MCF 10A (cell line): ENCODE measurements at regions not wholly inside any gene's neighbourhood (a gene's known extent, or its start where the extent isn't known, plus 50 kb on each side); places are given as distances from the start of the nearest gene placed in this dataset.

ENCODE experiments used
- BruUV-seq: library from RNA; stranded (reverse); fragments of 400-500 nt; replicated peaks from 2 replicates; lab custom pipeline; 2021; lab: Mats Ljungman, UMichigan
- CTCF ChIA-PET: fragments of 300-600 bp; sonication (Branson Sonifier 250); formaldehyde crosslinking; extraction: SDS; loops from one replicate; lab custom pipeline; 2021; ENCODE audit warnings: antibody characterized with exemption, inconsistent platforms; lab: Yijun Ruan, JAX
- POLR2A ChIA-PET: fragments of 300-600, 350-650 bp; sonication (Branson Sonifier 250); formaldehyde crosslinking; extraction: SDS; loops from one replicate; lab custom pipeline; 2020; ENCODE audit warnings: antibody characterized with exemption, inconsistent platforms; lab: Yijun Ruan, JAX
- DNase-seq: peaks from one replicate; pipeline ENCODE4 v3.0.0-alpha.2; 2018; ENCODE audit not compliant: unreplicated experiment
- H3K27ac Mint-ChIP-seq: one replicate; pipeline ENCODE4 v1.8.0; 2022; ENCODE audit warnings: mild to moderate bottlenecking, low read depth, mixed read lengths; ENCODE audit not compliant: unreplicated experiment
- H3K27me3 Mint-ChIP-seq: one replicate; pipeline ENCODE4 v1.8.0; 2022; ENCODE audit warnings: mixed read lengths; ENCODE audit not compliant: insufficient read depth, unreplicated experiment
- H3K36me3 Mint-ChIP-seq: one replicate; pipeline ENCODE4 v1.8.0; 2022; ENCODE audit warnings: mild to moderate bottlenecking, moderate library complexity, mixed read lengths; ENCODE audit not compliant: insufficient read depth, unreplicated experiment
- H3K4me1 Mint-ChIP-seq: one replicate; pipeline ENCODE4 v1.8.0; 2022; ENCODE audit warnings: mixed read lengths; ENCODE audit not compliant: insufficient read depth, unreplicated experiment
- H3K4me3 Mint-ChIP-seq: one replicate; pipeline ENCODE4 v1.8.0; 2022; ENCODE audit warnings: mild to moderate bottlenecking, moderate library complexity, mixed read lengths; ENCODE audit not compliant: unreplicated experiment
- H3K9me3 Mint-ChIP-seq: one replicate; pipeline ENCODE4 v1.8.0; 2022; ENCODE audit warnings: mixed read lengths; ENCODE audit not compliant: unreplicated experiment
- CTCF ChIP-seq: fragments of 200-600 bp; IDR thresholded peaks from one replicate; pipeline ENCODE4 v1.8.0; 2022; ENCODE audit warnings: antibody characterized with exemption, mild to moderate bottlenecking; ENCODE audit not compliant: unreplicated experiment
- intact Hi-C: fragments of 100-400 bp; cut with micrococcal nuclease; formaldehyde crosslinking; loops from 2 replicates; pipeline ENCODE4 v1.14.1; 2022

GRCh38 chr1:81699234-81699633 lies 101.5 kb upstream of the ADGRL2 start:
- Mint-ChIP-seq H3K4me1 (peaks cover 30% of the 10 kb centered on the region), H3K4me3 (no peak overlapping the region), H3K9me3 (no peaks in the 10 kb centered on the region), H3K27ac (peak overlapping the region; percentile 80), H3K36me3 (peaks cover 5% of the 10 kb centered on the region), H3K27me3 (no peaks in the 10 kb centered on the region)
- ChIA-PET POLR2A (interaction anchor here (0.6 kb wide), 1 partner anchor 374 kb away, joined by 3 read pairs; no protein-coding TSS in a partner anchor), CTCF (no interaction called here)
- intact Hi-C loops = no loop called here
- TF ChIP-seq CTCF = no peak
- BruUV-seq = no TSS peak
- peak; percentile 83 for DNase-seq

- no peak overlapping the region for H3K4me3 Mint-ChIP-seq
- POLR2A ChIA-PET = interaction anchor here (0.5 to 0.6 kb wide), 2 partner anchors 21 to 1850 kb away, joined by 3 read pairs; no protein-coding TSS in a partner anchor
- intact Hi-C loops = no loop called here
- no peaks in the 10 kb centered on the region for H3K27me3 Mint-ChIP-seq
- CTCF ChIA-PET = interaction anchor here (0.6 to 1.6 kb wide), 3 partner anchors 23 to 418 kb away, joined by 3 to 7 read pairs (median 4); no protein-coding TSS in a partner anchor
- peak; percentile 77 for DNase-seq
- H3K36me3 Mint-ChIP-seq = no peaks in the 10 kb centered on the region
- H3K27ac Mint-ChIP-seq = no peak overlapping the region
- peaks cover 11% of the 10 kb centered on the region for H3K4me1 Mint-ChIP-seq
- TF ChIP-seq CTCF = no peak
- BruUV-seq = no TSS peak
- H3K9me3 Mint-ChIP-seq = no peaks in the 10 kb centered on the region
Observed at GRCh38 chr1:81695741-81696140, 105.0 kb upstream of the ADGRL2 start.

GRCh38 chr1:81693316-81693715 lies 107.4 kb upstream of the ADGRL2 start:
- peaks cover 10% of the 10 kb centered on the region for H3K4me1 Mint-ChIP-seq
- no peaks in the 10 kb centered on the region for H3K9me3 Mint-ChIP-seq
- BruUV-seq = no TSS peak
- TF ChIP-seq CTCF = no peak
- H3K36me3 Mint-ChIP-seq = no peaks in the 10 kb centered on the region
- POLR2A ChIA-PET = no interaction called here
- H3K27me3 Mint-ChIP-seq = no peaks in the 10 kb centered on the region
- intact Hi-C loops = no loop called here
- H3K4me3 Mint-ChIP-seq = no peak overlapping the region
- no peak for DNase-seq
- peak overlapping the region; percentile 10 for H3K27ac Mint-ChIP-seq
- CTCF ChIA-PET = no interaction called here

- Mint-ChIP-seq H3K36me3 (no peaks in the 10 kb centered on the region), H3K9me3 (peaks cover 15% of the 10 kb centered on the region), H3K4me3 (no peak overlapping the region), H3K4me1 (peaks cover 10% of the 10 kb centered on the region), H3K27me3 (no peaks in the 10 kb centered on the region), H3K27ac (no peak overlapping the region)
- CTCF ChIA-PET = interaction anchor here (0.7 kb wide), 2 partner anchors 16 to 1145 kb away, joined by 3 read pairs; no protein-coding TSS in a partner anchor
- intact Hi-C loops = no loop called here
- DNase-seq = no peak
- POLR2A ChIA-PET = no interaction called here
- no TSS peak for BruUV-seq
- TF ChIP-seq CTCF = no peak
Observed at GRCh38 chr1:81690676-81691453, 109.9 kb upstream of the ADGRL2 start.
